ENCODE measurements at regions not wholly inside any gene's neighbourhood (a gene's known extent, or its start where the extent isn't known, plus 50 kb on each side); places are given as distances from the start of the nearest gene placed in this dataset.

DNA sequence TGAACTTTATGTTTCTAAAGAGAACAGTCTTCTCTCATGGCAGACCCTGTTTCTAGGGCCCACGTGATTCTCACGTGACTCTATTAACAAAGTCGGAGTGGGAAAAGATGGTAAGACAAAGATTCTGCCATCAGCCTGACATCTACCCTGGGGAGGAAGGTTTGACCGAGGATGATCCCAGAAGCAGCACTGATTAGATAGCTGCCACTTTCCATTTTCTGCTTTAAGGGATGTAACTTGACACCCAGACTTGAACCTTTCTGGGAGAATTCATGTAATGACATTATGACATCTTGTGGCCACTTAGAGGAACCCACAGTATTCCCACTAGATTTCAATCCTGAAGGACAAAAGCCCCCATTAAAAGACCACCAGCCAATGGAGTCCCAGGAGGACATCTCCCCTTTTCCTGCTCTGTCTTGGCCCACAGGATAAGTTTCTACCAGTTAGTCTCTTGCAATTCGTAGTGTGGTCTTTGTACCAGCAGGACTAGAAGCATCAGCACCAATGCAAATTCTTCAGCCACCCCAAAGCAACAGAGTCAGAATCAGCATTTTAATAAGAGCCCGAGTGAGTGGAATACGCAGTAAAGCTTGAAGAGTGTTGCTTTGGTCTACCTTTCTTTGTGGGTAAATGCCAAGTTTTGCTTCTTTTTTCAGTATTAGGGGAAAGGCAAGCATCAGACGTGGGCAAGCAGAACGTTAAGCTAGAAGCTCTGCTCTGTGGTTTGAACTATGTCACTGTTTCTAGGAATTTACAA is 480.5 kb upstream of the PROK2 start:
- no peaks in the 10 kb centered on the region for H3K27me3 ChIP-seq (ENCODE audit: control insufficient read depth, insufficient read depth, low read length)
- no peak overlapping the region for H3K27ac ChIP-seq (ENCODE audit: low read length)
- no peak for DNase-seq (ENCODE audit: low read depth, low spot score)
- H3K36me3 ChIP-seq (ENCODE audit: control insufficient read depth, insufficient read depth, low read length) = no peaks in the 10 kb centered on the region
- no CpG with 5 or more reads among the region's 9 CpGs for WGBS (ENCODE audit: insufficient coverage, insufficient read length)
- H3K4me1 ChIP-seq (ENCODE audit: control insufficient read depth, insufficient read depth, low read length) = 0 out of 2 replicates have a peak, but pooled peaks cover 1% of the 10 kb centered on the region
- H3K4me3 ChIP-seq (ENCODE audit: low read length) = no peak overlapping the region
- no peaks in the 10 kb centered on the region for H3K9me3 ChIP-seq (ENCODE audit: control insufficient read depth, insufficient read depth, low read length)

DNA sequence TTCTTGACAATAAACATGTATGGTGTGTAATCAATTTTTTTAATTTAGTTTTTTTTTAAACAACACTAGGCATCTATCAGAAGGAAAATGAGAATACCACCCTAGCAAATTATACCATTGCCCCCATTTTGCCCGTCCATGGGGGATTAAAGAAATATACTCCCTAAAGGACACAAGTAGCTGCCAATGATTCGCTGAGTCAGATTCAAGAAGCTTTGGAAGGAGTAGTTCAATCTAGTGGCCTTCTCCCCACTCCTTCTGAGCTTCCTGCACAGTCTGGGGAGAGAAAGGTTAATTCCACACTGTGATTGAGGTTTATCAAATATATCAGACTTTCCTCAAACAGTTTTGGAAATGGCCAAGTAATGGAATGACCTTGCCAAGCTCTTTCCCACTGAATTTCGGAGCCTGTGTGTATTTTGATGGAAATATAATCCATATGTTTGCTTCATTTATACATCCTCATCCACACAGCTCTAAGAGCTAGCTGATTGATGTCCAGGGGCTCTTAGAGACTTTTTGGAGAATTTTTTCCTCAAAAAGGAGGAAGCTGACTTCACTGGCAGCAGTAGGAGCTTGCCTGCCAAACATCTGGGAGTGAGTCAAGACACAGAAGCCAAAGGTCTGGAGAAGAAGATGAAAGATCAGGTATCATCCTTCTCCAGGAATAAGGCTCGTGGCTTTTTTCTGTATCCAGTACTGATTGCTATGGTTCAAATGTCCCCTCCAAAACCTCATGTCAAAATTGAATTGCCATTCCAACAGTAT is 478.5 kb upstream of the PROK2 start:
- H3K4me3 ChIP-seq (ENCODE audit: low read length) = no peak overlapping the region
- no peaks in the 10 kb centered on the region for H3K27me3 ChIP-seq (ENCODE audit: control insufficient read depth, insufficient read depth, low read length)
- no CpG with 5 or more reads among the region's 4 CpGs for WGBS (ENCODE audit: insufficient coverage, insufficient read length)
- no peak for DNase-seq (ENCODE audit: low read depth, low spot score)
- peaks cover 5% of the 10 kb centered on the region; the same call in 1 of the 2 replicates for H3K4me1 ChIP-seq (ENCODE audit: control insufficient read depth, insufficient read depth, low read length)
- no peak overlapping the region for H3K27ac ChIP-seq (ENCODE audit: low read length)
- H3K36me3 ChIP-seq (ENCODE audit: control insufficient read depth, insufficient read depth, low read length) = no peaks in the 10 kb centered on the region
- H3K9me3 ChIP-seq (ENCODE audit: control insufficient read depth, insufficient read depth, low read length) = no peaks in the 10 kb centered on the region

DNA sequence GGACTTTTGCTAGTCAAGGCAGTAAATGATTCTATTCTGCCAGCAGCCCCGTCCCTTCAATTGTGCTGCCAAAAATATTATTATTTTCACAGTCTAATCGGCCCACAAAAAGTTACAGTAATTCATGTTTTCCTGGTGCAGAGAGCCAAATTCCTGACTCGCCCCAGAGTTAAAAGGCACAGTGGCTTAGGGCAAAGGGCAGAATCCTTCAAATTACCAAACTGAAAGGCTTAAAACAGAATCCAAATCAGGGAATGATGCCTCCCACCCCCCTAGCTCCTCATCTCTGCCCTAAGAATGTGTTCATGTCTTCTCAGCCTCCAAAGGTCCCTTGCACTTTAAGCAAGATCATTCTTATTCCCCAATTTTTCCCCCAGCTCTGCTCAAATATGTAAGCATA is 477.8 kb upstream of the PROK2 start:
- Histone ChIP-seq H3K36me3 (ENCODE audit: control insufficient read depth, insufficient read depth, low read length) (no peaks in the 10 kb centered on the region), H3K4me3 (ENCODE audit: low read length) (no peak overlapping the region), H3K27me3 (ENCODE audit: control insufficient read depth, insufficient read depth, low read length) (no peaks in the 10 kb centered on the region), H3K27ac (ENCODE audit: low read length) (no peak overlapping the region), H3K9me3 (ENCODE audit: control insufficient read depth, insufficient read depth, low read length) (no peaks in the 10 kb centered on the region), H3K4me1 (ENCODE audit: control insufficient read depth, insufficient read depth, low read length) (peaks cover 6% of the 10 kb centered on the region; the same call in 1 of the 2 replicates)
- no peak for DNase-seq (ENCODE audit: low read depth, low spot score)
- WGBS (ENCODE audit: insufficient coverage, insufficient read length) = no CpG with 5 or more reads among the region's 3 CpGs

DNA sequence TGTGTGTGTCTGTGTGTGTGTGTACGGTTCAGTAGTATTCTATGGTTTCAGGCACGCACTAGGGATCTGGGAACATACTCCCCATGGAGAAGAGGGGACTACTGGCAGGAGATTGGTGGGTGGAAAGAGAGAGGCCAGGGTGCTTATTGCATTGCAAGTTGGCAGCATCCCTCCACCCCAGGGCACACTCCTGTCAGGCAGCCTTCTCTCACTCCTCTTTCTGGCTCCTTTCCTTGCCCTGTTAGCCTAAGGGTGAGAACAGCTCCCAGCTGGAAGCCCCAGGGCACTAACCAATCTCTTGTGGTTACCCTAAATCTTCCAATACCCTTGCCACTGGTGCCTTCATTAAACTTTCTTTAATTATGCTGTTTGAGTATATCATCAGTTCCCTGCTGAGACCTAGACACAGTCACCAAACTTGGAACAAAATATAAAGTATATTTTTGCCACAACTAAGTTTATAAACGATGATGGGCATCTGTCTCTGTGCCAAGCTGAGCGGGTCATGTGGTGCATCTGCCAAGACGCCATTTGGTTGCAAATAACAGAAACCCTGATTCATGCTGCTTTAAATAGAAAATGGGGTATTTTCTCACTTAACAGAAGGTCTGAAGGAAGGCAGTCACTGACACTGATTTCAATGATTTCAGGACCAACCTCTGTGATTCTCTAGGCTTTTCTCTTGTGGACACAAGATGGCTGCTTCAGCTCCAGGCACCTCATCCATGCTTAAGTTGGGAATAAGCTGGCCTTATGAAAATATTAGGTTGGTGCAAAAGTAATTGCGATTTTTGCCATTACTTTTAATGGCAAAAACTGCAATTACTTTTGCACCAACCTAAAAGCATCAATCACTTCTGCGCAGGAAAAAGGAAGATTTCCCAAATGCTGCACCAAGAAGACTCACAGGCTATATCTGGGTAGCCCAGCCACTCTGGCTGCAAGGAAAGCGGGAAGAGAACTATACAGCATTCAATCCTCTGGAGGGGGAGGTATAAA is 476.9 kb upstream of the PROK2 start:
- no peak for DNase-seq (ENCODE audit: low read depth, low spot score)
- no peaks in the 10 kb centered on the region for H3K27me3 ChIP-seq (ENCODE audit: control insufficient read depth, insufficient read depth, low read length)

DNA sequence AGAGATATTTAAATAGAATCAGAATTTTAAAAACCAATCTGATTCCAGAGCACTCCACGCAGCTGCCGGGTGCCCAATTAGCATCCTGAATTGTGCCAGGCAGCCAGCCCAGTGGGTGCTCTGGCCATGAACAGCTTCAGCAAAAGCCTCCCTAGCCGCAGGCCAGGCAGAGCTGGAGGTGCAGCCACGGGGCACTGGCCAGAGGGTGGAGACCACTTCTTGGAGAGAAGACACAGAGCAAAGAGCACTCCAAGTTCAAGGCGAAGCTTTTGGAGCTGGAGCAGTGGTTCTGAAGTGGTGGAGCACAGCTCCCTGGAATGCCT is 475.6 kb upstream of the PROK2 start:
- Histone ChIP-seq H3K4me3 (ENCODE audit: low read length) (no peak overlapping the region), H3K27ac (ENCODE audit: low read length) (no peak overlapping the region), H3K9me3 (ENCODE audit: control insufficient read depth, insufficient read depth, low read length) (no peaks in the 10 kb centered on the region), H3K36me3 (ENCODE audit: control insufficient read depth, insufficient read depth, low read length) (no peaks in the 10 kb centered on the region), H3K4me1 (ENCODE audit: control insufficient read depth, insufficient read depth, low read length) (peaks cover 9% of the 10 kb centered on the region), H3K27me3 (ENCODE audit: control insufficient read depth, insufficient read depth, low read length) (no peaks in the 10 kb centered on the region)
- DNase-seq (ENCODE audit: low read depth, low spot score) = no peak
- no CpG with 5 or more reads among the region's 5 CpGs for WGBS (ENCODE audit: insufficient coverage, insufficient read length)

More for the DNA sequence above, 476.9 kb upstream of the PROK2 start:
- no peaks in the 10 kb centered on the region for H3K36me3 ChIP-seq (ENCODE audit: control insufficient read depth, insufficient read depth, low read length)
- WGBS (ENCODE audit: insufficient coverage, insufficient read length) = no CpG with 5 or more reads among the region's 8 CpGs
- H3K4me3 ChIP-seq (ENCODE audit: low read length) = no peak overlapping the region
- H3K4me1 ChIP-seq (ENCODE audit: control insufficient read depth, insufficient read depth, low read length) = peaks cover 6% of the 10 kb centered on the region; the same call in 1 of the 2 replicates
- H3K9me3 ChIP-seq (ENCODE audit: control insufficient read depth, insufficient read depth, low read length) = no peaks in the 10 kb centered on the region
- no peak overlapping the region for H3K27ac ChIP-seq (ENCODE audit: low read length)

DNA sequence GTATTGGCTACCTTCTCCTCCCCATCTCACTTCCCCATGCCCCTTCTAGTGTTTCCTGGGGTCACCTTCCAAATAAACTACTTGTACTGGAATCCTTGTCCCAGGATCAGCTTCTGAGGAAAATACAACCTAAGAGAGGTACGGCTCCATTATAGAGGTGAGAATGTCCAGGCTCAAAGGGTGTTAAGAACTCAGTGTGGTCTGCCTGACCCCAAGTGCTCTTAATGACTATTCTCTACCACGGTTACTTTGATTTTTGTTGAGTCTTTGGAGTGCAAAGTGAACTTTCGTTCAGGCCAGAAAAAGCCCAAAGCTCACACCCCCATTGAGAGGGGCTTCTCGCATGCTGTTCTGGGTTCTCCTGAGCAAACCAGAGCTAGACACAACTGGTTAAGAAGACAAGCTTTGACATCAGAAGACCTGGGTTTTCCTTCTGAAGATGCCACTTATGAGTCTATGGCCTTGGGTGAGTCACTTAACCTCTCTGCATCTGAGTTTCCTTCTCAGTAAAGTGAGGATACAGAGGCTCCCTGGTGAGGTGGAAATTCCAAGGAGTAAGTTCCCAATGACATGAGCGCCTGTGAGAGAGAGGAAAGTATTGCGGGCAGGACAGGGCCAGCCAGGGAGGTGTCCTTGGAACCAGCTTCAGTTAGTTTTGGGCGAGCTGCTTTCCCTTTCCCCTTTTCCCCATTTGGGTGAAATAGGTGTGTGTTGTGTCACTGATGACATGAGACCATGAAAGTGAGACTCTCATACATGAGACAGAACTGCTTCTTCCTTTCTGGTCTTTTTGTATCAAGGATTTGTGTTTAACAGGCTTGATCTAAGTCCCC is 475.0 kb upstream of the PROK2 start:
- no peak for DNase-seq (ENCODE audit: low read depth, low spot score)
- H3K9me3 ChIP-seq (ENCODE audit: control insufficient read depth, insufficient read depth, low read length) = no peaks in the 10 kb centered on the region
- peaks cover 11% of the 10 kb centered on the region for H3K4me1 ChIP-seq (ENCODE audit: control insufficient read depth, insufficient read depth, low read length)
- H3K4me3 ChIP-seq (ENCODE audit: low read length) = no peak overlapping the region
- no peaks in the 10 kb centered on the region for H3K36me3 ChIP-seq (ENCODE audit: control insufficient read depth, insufficient read depth, low read length)
- H3K27me3 ChIP-seq (ENCODE audit: control insufficient read depth, insufficient read depth, low read length) = no peaks in the 10 kb centered on the region
- no peak overlapping the region for H3K27ac ChIP-seq (ENCODE audit: low read length)
- no CpG with 5 or more reads among the region's 7 CpGs for WGBS (ENCODE audit: insufficient coverage, insufficient read length)

DNA sequence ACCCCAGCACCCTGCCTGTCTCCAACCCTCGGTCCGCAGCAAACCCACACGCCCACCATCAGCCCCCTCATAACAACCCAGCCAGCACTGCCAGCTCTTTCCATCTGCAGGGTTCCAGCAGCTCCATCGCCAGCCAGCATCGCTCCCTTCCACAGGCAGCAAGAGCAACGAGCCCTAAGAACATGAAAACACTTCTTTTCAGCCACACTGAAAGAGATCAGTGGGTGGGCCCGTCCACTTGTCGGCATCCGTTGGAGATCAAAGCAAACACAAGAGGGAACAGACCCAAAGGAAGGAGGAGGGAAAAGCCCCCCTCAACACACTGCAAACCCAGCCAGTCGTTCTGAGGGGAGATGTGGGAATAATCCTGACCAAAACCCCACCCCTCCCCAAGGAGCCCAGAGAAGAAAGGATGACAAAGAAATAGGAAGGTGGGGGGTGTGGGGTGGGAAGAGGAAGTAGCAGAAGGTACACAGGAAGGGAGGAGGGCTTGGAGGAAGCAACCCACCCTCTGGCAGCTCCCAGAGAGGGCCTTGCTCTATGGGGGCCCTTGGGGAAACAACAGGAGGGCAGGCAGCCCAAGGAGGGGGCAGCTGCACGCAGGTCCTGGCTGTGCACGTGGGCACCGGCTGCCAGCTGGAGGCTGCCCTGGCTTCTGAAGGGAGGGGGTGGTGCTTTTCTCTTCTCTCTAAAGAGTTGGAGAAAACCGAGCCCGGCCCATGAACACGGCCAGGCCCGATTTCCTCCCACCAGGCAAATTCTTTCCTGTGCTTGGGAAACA is 473.6 kb upstream of the PROK2 start:
- WGBS (ENCODE audit: insufficient coverage, insufficient read length) = no CpG with 5 or more reads among the region's 17 CpGs
- no peak overlapping the region for H3K4me3 ChIP-seq (ENCODE audit: low read length)
- no peak for DNase-seq (ENCODE audit: low read depth, low spot score)
- no peaks in the 10 kb centered on the region for H3K36me3 ChIP-seq (ENCODE audit: control insufficient read depth, insufficient read depth, low read length)
- peaks cover 11% of the 10 kb centered on the region for H3K4me1 ChIP-seq (ENCODE audit: control insufficient read depth, insufficient read depth, low read length)
- no peak overlapping the region for H3K27ac ChIP-seq (ENCODE audit: low read length)
- no peaks in the 10 kb centered on the region for H3K27me3 ChIP-seq (ENCODE audit: control insufficient read depth, insufficient read depth, low read length)
- no peaks in the 10 kb centered on the region for H3K9me3 ChIP-seq (ENCODE audit: control insufficient read depth, insufficient read depth, low read length)

DNA sequence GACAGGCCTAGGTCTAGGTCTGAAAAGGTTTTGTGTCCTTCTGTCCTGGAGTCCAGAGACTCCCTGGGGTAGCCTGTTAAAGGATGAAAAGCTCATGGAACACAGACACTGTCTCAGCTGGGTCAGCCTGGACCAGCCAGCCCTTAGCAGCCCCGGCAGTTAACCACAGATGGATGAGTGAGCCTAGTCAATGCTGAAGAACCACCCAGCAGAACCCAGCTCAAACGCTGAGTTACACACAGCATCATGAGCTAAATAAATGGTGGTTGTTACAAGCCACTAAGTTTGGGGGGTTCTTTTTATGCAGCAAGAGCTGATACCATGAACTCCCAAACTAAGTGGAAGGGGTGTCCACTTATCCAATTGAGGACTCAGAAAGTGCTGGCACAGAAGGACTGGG is 472.8 kb upstream of the PROK2 start:
- Histone ChIP-seq H3K9me3 (ENCODE audit: control insufficient read depth, insufficient read depth, low read length) (no peaks in the 10 kb centered on the region), H3K27me3 (ENCODE audit: control insufficient read depth, insufficient read depth, low read length) (no peaks in the 10 kb centered on the region), H3K4me3 (ENCODE audit: low read length) (no peak overlapping the region), H3K27ac (ENCODE audit: low read length) (no peak overlapping the region), H3K36me3 (ENCODE audit: control insufficient read depth, insufficient read depth, low read length) (no peaks in the 10 kb centered on the region), H3K4me1 (ENCODE audit: control insufficient read depth, insufficient read depth, low read length) (peaks cover 11% of the 10 kb centered on the region)
- WGBS (ENCODE audit: insufficient coverage, insufficient read length) = no CpG with 5 or more reads among the region's 2 CpGs
- DNase-seq (ENCODE audit: low read depth, low spot score) = no peak

DNA sequence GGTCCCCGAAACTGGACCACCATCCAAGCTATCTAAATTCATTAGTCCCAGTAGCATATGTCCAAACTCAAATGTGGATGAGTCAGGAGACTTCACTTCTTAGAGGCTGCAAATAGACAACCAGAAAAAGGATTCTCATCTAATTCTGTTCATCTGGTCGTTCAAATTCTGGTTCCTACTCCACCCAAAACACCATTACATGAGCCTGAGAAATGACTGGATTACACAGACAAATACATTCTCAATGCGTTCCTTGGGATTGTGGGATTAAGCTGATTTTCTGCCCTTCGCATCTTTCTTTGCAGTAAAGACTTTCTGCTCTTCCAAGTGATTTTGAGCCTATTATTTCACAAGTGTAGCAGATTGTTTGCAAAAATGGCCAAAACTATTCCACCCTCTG is 472.3 kb upstream of the PROK2 start:
- no peak overlapping the region for H3K4me3 ChIP-seq (ENCODE audit: low read length)
- H3K36me3 ChIP-seq (ENCODE audit: control insufficient read depth, insufficient read depth, low read length) = no peaks in the 10 kb centered on the region
- H3K27ac ChIP-seq (ENCODE audit: low read length) = no peak overlapping the region
- no peak for DNase-seq (ENCODE audit: low read depth, low spot score)
- H3K4me1 ChIP-seq (ENCODE audit: control insufficient read depth, insufficient read depth, low read length) = peaks cover 11% of the 10 kb centered on the region
- no CpG with 5 or more reads among the region's 4 CpGs for WGBS (ENCODE audit: insufficient coverage, insufficient read length)
- no peaks in the 10 kb centered on the region for H3K27me3 ChIP-seq (ENCODE audit: control insufficient read depth, insufficient read depth, low read length)
- no peaks in the 10 kb centered on the region for H3K9me3 ChIP-seq (ENCODE audit: control insufficient read depth, insufficient read depth, low read length)

All from iPS DF 6.9 (cell line).